Stimulated activated CD8-positive, alpha-beta memory T cell treated with anti-CD3 and anti-CD28 coated beads, Interleukin-15, amount 100 ng/mL, for 48 hours (primary cell): ENCODE measurements at regions not wholly inside any gene's neighbourhood (a gene's known extent, or its start where the extent isn't known, plus 50 kb on each side); places are given as distances from the start of the nearest gene placed in this dataset.
"Not testable (repeated sequence)": the region's sequence is repeated elsewhere in the genome, so short reads cannot be mapped to it uniquely, and the experiment has no call there.

ENCODE experiments used
- DNase-seq, 2 donors: peaks; one replicate each; pipeline ENCODE4 v3.0.0-alpha.2; 2020; ENCODE audit warnings: low read depth in 2 of 2

- DNase-seq: no peak
These were observed 152.4 kb downstream of the ABCC12 start for GRCh38 chr16:48003206-48003907.

- no peak for DNase-seq
These were observed 154.4 kb downstream of the ABCC12 start for GRCh38 chr16:48001324-48001895.

GRCh38 chr16:48000622-48001021 lies 155.2 kb downstream of the ABCC12 start:
- DNase-seq: no peak

GRCh38 chr16:47999595-47999994 lies 156.2 kb downstream of the ABCC12 start:
- DNase-seq: no peak

- no peak for DNase-seq
These were observed 160.4 kb downstream of the ABCC12 start for GRCh38 chr16:47995354-47995753.

GRCh38 chr16:47991491-47991890 lies 164.3 kb downstream of the ABCC12 start:
- DNase-seq: no peak

GRCh38 chr16:47990676-47991075 lies 165.1 kb downstream of the ABCC12 start:
- no peak for DNase-seq

GRCh38 chr16:47987136-47987535 lies 168.7 kb downstream of the ABCC12 start:
- no peak for DNase-seq

GRCh38 chr16:47986031-47986430 lies 169.8 kb downstream of the ABCC12 start:
- no peak for DNase-seq

- no peak for DNase-seq
These were observed 171.1 kb downstream of the ABCC12 start for GRCh38 chr16:47984669-47985068.

- DNase-seq: no peak
These were observed 171.7 kb downstream of the ABCC12 start for GRCh38 chr16:47983999-47984580.

GRCh38 chr16:47980212-47980611 lies 175.6 kb downstream of the ABCC12 start:
- DNase-seq: no peak

GRCh38 chr16:47979616-47980182 lies 176.1 kb downstream of the ABCC12 start:
- DNase-seq: no peak

- no peak for DNase-seq
These were observed 176.7 kb downstream of the ABCC12 start for GRCh38 chr16:47979164-47979520.

GRCh38 chr16:47978491-47979163 lies 177.2 kb downstream of the ABCC12 start:
- DNase-seq: no peak

- no peak for DNase-seq
These were observed 178.0 kb downstream of the ABCC12 start for GRCh38 chr16:47977802-47978201.

- no peak for DNase-seq
These were observed 179.1 kb downstream of the ABCC12 start for GRCh38 chr16:47976636-47977210.

GRCh38 chr16:47974971-47975370 lies 180.8 kb downstream of the ABCC12 start:
- not testable (repeated sequence) for DNase-seq

- no peak for DNase-seq
These were observed 182.2 kb downstream of the ABCC12 start for GRCh38 chr16:47973552-47973951.

GRCh38 chr16:47972246-47972985 lies 183.4 kb downstream of the ABCC12 start:
- DNase-seq: no peak

GRCh38 chr16:47971225-47971624 lies 184.6 kb downstream of the ABCC12 start:
- DNase-seq: no peak
